ENCODE measurements at regions not wholly inside any gene's neighbourhood (a gene's known extent, or its start where the extent isn't known, plus 50 kb on each side); places are given as distances from the start of the nearest gene placed in this dataset.

DNA sequence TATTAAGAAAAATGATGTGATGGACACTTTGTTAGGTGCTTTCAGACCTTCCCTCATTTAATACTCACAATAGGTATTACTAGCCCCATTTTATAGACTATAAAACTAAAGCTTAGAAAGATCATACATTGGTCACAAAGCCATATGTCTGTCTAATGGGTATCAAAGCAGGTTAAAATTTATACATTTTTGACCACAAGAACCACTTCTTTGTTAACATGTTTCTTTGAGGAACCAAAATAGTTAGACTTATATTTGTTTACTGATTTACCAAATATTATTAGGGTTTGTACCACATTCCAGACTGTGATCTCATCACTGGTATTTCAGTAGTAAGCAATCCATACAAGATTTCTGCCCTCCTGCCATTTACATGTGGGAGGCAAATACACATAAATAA lies 363.3 kb downstream of the NAF1 start:
- ChIA-PET POLR2A (no interaction called here), CTCF (no interaction called here)

DNA sequence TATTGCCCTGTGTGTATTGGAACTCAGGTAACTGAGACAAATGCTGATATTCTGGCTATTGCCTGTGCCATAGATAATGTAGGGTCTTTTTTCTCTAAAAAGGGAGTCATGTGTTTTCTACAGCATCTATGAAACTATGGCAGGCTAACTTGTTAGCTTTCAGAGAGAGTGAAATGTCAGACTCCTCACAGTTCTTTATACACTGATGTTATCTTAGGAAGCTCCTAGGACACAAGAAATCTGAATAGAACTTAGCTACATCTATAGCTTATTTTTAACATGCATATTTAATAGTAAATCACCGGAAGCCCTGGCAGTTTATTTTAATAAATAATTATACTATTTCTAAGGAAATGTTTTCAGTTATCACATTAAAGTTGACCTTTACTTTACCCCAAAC lies 369.6 kb downstream of the NAF1 start:
- ATAC-seq = no peak
- in situ Hi-C loops (cut with HindIII; ENCODE audit: low pct_unique_long_range_greater_than_20kb, low sequenced_read_pairs) (no loop called here), intact Hi-C loops (cut with micrococcal nuclease; ENCODE audit: unreplicated experiment) (no loop called here)
- Histone ChIP-seq H3K27me3 (ENCODE audit: control insufficient read depth, insufficient read depth, low read length) (no peaks in the 10 kb centered on the region), H3K4me3 (ENCODE audit: low read depth in 2 of 2, low read length in 2 of 2) (peak overlapping the region in 1 of 2 experiments; percentile 18; a peak in 1 of 4 replicates), H3K9me3 (ENCODE audit: control insufficient read depth, insufficient read depth, low read depth, low read length) (no peaks in the 10 kb centered on the region), H3K4me1 (ENCODE audit: control insufficient read depth, insufficient read depth, low read length) (no peaks in the 10 kb centered on the region), H3K36me3 (ENCODE audit: control insufficient read depth, insufficient read depth, low read length) (no peaks in the 10 kb centered on the region), H3K27ac (ENCODE audit: low read length) (no peak overlapping the region)
- CTCF ChIA-PET = no interaction called here
- POLR2A ChIA-PET = interaction anchor here (0.6 kb wide), 1 partner anchor 80 kb away, joined by 3 read pairs; no protein-coding TSS in a partner anchor
- no TSS peak for BruUV-seq (replicated peaks)
- DNase-seq (ENCODE audit: low read depth, low spot score) = no peak
- TF ChIP-seq TCF7L2 (IDR thresholded peaks at IDR 0.05; ENCODE audit: low read depth, low read length) (no peak), POLR2AphosphoS5 (IDR thresholded peaks at IDR 0.05; ENCODE audit: low read depth, low read length) (no peak), SIN3A (IDR thresholded peaks at IDR 0.05; ENCODE audit: borderline replicate concordance, insufficient read depth, low read depth, low read length) (no peak)
- TF ChIP-seq, protein P1, sequence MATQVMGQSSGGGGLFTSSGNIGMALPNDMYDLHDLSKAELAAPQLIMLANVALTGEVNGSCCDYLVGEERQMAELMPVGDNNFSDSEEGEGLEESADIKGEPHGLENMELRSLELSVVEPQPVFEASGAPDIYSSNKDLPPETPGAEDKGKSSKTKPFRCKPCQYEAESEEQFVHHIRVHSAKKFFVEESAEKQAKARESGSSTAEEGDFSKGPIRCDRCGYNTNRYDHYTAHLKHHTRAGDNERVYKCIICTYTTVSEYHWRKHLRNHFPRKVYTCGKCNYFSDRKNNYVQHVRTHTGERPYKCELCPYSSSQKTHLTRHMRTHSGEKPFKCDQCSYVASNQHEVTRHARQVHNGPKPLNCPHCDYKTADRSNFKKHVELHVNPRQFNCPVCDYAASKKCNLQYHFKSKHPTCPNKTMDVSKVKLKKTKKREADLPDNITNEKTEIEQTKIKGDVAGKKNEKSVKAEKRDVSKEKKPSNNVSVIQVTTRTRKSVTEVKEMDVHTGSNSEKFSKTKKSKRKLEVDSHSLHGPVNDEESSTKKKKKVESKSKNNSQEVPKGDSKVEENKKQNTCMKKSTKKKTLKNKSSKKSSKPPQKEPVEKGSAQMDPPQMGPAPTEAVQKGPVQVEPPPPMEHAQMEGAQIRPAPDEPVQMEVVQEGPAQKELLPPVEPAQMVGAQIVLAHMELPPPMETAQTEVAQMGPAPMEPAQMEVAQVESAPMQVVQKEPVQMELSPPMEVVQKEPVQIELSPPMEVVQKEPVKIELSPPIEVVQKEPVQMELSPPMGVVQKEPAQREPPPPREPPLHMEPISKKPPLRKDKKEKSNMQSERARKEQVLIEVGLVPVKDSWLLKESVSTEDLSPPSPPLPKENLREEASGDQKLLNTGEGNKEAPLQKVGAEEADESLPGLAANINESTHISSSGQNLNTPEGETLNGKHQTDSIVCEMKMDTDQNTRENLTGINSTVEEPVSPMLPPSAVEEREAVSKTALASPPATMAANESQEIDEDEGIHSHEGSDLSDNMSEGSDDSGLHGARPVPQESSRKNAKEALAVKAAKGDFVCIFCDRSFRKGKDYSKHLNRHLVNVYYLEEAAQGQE (IDR thresholded peaks at IDR 0.05; ENCODE audit: insufficient read depth in 1 of 2, low read depth in 2 of 2, low read length in 1 of 2) = no peak
- TF ChIP-seq, protein P2, sequence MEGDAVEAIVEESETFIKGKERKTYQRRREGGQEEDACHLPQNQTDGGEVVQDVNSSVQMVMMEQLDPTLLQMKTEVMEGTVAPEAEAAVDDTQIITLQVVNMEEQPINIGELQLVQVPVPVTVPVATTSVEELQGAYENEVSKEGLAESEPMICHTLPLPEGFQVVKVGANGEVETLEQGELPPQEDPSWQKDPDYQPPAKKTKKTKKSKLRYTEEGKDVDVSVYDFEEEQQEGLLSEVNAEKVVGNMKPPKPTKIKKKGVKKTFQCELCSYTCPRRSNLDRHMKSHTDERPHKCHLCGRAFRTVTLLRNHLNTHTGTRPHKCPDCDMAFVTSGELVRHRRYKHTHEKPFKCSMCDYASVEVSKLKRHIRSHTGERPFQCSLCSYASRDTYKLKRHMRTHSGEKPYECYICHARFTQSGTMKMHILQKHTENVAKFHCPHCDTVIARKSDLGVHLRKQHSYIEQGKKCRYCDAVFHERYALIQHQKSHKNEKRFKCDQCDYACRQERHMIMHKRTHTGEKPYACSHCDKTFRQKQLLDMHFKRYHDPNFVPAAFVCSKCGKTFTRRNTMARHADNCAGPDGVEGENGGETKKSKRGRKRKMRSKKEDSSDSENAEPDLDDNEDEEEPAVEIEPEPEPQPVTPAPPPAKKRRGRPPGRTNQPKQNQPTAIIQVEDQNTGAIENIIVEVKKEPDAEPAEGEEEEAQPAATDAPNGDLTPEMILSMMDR (IDR thresholded peaks at IDR 0.05) = no peak

More for the DNA sequence above, 363.3 kb downstream of the NAF1 start:
- BruUV-seq (replicated peaks) = no TSS peak
- H3K4me3 ChIP-seq (ENCODE audit: low read depth in 2 of 2, low read length in 2 of 2) = no peak overlapping the region
- in situ Hi-C loops (cut with HindIII; ENCODE audit: low pct_unique_long_range_greater_than_20kb, low sequenced_read_pairs) (no loop called here), intact Hi-C loops (cut with micrococcal nuclease; ENCODE audit: unreplicated experiment) (no loop called here)
- no peaks in the 10 kb centered on the region for H3K36me3 ChIP-seq (ENCODE audit: control insufficient read depth, insufficient read depth, low read length)
- DNase-seq (ENCODE audit: low read depth, low spot score) (no peak), ATAC-seq (no peak)
- H3K4me1 ChIP-seq (ENCODE audit: control insufficient read depth, insufficient read depth, low read length) = no peaks in the 10 kb centered on the region
- no peaks in the 10 kb centered on the region for H3K27me3 ChIP-seq (ENCODE audit: control insufficient read depth, insufficient read depth, low read length)
- TF ChIP-seq, protein P2 (IDR thresholded peaks at IDR 0.05) = no peak
- TF ChIP-seq POLR2AphosphoS5 (IDR thresholded peaks at IDR 0.05; ENCODE audit: low read depth, low read length) (no peak), TCF7L2 (IDR thresholded peaks at IDR 0.05; ENCODE audit: low read depth, low read length) (no peak), SIN3A (IDR thresholded peaks at IDR 0.05; ENCODE audit: borderline replicate concordance, insufficient read depth, low read depth, low read length) (no peak)
- TF ChIP-seq, protein P1 (IDR thresholded peaks at IDR 0.05; ENCODE audit: insufficient read depth in 1 of 2, low read depth in 2 of 2, low read length in 1 of 2) = no peak
- no peak overlapping the region for H3K27ac ChIP-seq (ENCODE audit: low read length)
- no peaks in the 10 kb centered on the region for H3K9me3 ChIP-seq (ENCODE audit: control insufficient read depth, insufficient read depth, low read depth, low read length)

Data from Panc1 (cell line).